HCT116 (cell line): ENCODE measurements at regions not wholly inside any gene's neighbourhood (a gene's known extent, or its start where the extent isn't known, plus 50 kb on each side); places are given as distances from the start of the nearest gene placed in this dataset.

Experiments used
- ATAC-seq: fragments of 200-7000 bp; cut with Tn5 transposase; 2 replicates; pipeline ENCODE4 v1.9.1; 2020; ENCODE audit warnings: mild to moderate bottlenecking, moderate library complexity
- BruUV-seq: library from RNA; stranded (reverse); fragments of 400-500 nt; replicated peaks from 2 replicates; lab custom pipeline; 2021; lab: Mats Ljungman, UMichigan
- CTCF ChIA-PET: fragments of 300-600 bp; sonication (Branson Sonifier 250); formaldehyde crosslinking; loops from one replicate; lab custom pipeline; 2021; ENCODE audit warnings: antibody characterized with exemption; lab: Charles Lee
- POLR2A ChIA-PET: fragments of 300-600, 350-600 bp; sonication (Branson Sonifier 250); formaldehyde crosslinking; loops from one replicate; lab custom pipeline; 2021; ENCODE audit warnings: antibody characterized with exemption; lab: Charles Lee
- RAD21 ChIA-PET, 2 experiments: fragments of 300-600 bp; sonication (Branson Sonifier 250); formaldehyde crosslinking; loops; one replicate each; lab custom pipeline; 2023; ENCODE audit warnings: low total read pairs in 2 of 2; ENCODE audit not compliant: uncharacterized antibody in 2 of 2, unreplicated experiment in 2 of 2, low non-redundant PET in 1 of 2; lab: Charles Lee
- DNase-seq: peaks from one replicate; pipeline ENCODE4 v3.0.0-alpha.2; 2010; ENCODE audit warnings: low read depth, low spot score
- H2AFZ ChIP-seq: fragments of 200-600 bp; shearing (Covaris generic), sonication (generic); 2 replicates; pipeline ENCODE4 v1.6.1; 2017; ENCODE audit warnings: low read depth, mixed run types, mixed read lengths, antibody characterized with exemption, low read length; ENCODE audit not compliant: poor library complexity, severe bottlenecking
- H3K27ac ChIP-seq: 2 replicates; pipeline ENCODE4 v1.5.1; 2012; ENCODE audit warnings: low read depth, low read length
- H3K27me3 ChIP-seq: fragments of 200-600 bp; sonication (generic); 2 replicates; pipeline ENCODE4 v1.6.1; 2016; ENCODE audit warnings: mixed run types, low read length, mixed read lengths; ENCODE audit not compliant: insufficient read depth
- H3K36me3 ChIP-seq, 2 experiments: fragments of 200-500 bp in 1 of 2; fragments of 200-600 bp in 1 of 2; sonication (Bioruptor generic) in 1 of 2; sonication (generic) in 1 of 2; 2 replicates each; pipeline versions ENCODE4 v1.5.1 to v1.6.1; 2014 to 2016; ENCODE audit warnings: low read length in 2 of 2, inconsistent platforms in 1 of 2, mixed read lengths in 1 of 2, mixed run types in 1 of 2; ENCODE audit not compliant: insufficient read depth in 2 of 2, control insufficient read depth in 1 of 2
- H3K4me1 ChIP-seq, 2 experiments: fragments of 200-600 bp in 1 of 2; sonication (generic) in 1 of 2; 2 replicates each; pipeline versions ENCODE4 v1.5.1 to v1.6.1; 2012 to 2017; ENCODE audit warnings: low read length in 2 of 2, inconsistent platforms in 1 of 2, mild to moderate bottlenecking in 1 of 2, mixed read lengths in 1 of 2, mixed run types in 1 of 2, moderate library complexity in 1 of 2; ENCODE audit not compliant: insufficient read depth in 2 of 2, control insufficient read depth in 1 of 2
- H3K4me2 ChIP-seq: fragments of 200-600 bp; sonication (generic); 2 replicates; pipeline ENCODE4 v1.6.1; 2017; ENCODE audit warnings: mixed run types, low read length, mixed read lengths
- H3K4me3 ChIP-seq, 2 experiments: fragments of 200-600 bp in 1 of 2; sonication (generic) in 1 of 2; replicated peaks in 1 of 2; 2 replicates each; pipeline ENCODE4 v1.5.1; 2011 to 2016; ENCODE audit warnings: low read length in 2 of 2, control low read depth in 1 of 2, low read depth in 1 of 2, mild to moderate bottlenecking in 1 of 2, mixed read lengths in 1 of 2, mixed run types in 1 of 2
- H3K79me2 ChIP-seq: fragments of 200-600 bp; sonication (generic); 2 replicates; pipeline ENCODE4 v1.6.1; 2017; ENCODE audit warnings: mild to moderate bottlenecking, mixed run types, low read length, moderate library complexity, mixed read lengths; ENCODE audit not compliant: insufficient read depth
- H3K9ac ChIP-seq: fragments of 200-600 bp; sonication (generic); 2 replicates; pipeline ENCODE4 v1.6.1; 2016; ENCODE audit warnings: low read length, mixed read lengths
- H3K9me2 ChIP-seq: fragments of 200-600 bp; sonication (generic), shearing (Covaris generic); 2 replicates; pipeline ENCODE4 v1.6.1; 2017; ENCODE audit warnings: mixed run types, mild to moderate bottlenecking, moderate library complexity; ENCODE audit not compliant: insufficient read depth
- H3K9me3 ChIP-seq, 2 experiments: fragments of 200-500 bp in 1 of 2; fragments of 200-600 bp in 1 of 2; sonication (Bioruptor generic) in 1 of 2; sonication (generic) in 1 of 2; 2 replicates each; pipeline ENCODE4 v1.6.1; 2014 to 2017; ENCODE audit warnings: low read length in 2 of 2, mixed read lengths in 2 of 2, inconsistent platforms in 1 of 2, low read depth in 1 of 2, mild to moderate bottlenecking in 1 of 2, mixed run types in 1 of 2, moderate library complexity in 1 of 2; ENCODE audit not compliant: control insufficient read depth in 1 of 2, insufficient read depth in 1 of 2
- H4K20me1 ChIP-seq: fragments of 200-600 bp; sonication (generic), shearing (Covaris generic); 2 replicates; pipeline ENCODE4 v1.6.1; 2017; ENCODE audit warnings: mixed run types, mild to moderate bottlenecking, moderate library complexity; ENCODE audit not compliant: insufficient read depth
- CTCF ChIP-seq, 3 experiments: fragments of 200-600 bp in 1 of 3; sonication (generic) in 1 of 3; IDR thresholded peaks in 2 of 3; conservative IDR thresholded peaks in 1 of 3; 2 replicates each; pipeline ENCODE4 v1.5.1; 2012 to 2017; ENCODE audit warnings: low read depth in 2 of 3, low read length in 2 of 3, antibody characterized with exemption in 1 of 3, borderline replicate concordance in 1 of 3, control low read depth in 1 of 3, mild to moderate bottlenecking in 1 of 3, mixed read lengths in 1 of 3, mixed run types in 1 of 3, moderate library complexity in 1 of 3; ENCODE audit not compliant: insufficient read depth in 1 of 3
- EGR1 ChIP-seq: IDR thresholded peaks from 2 replicates; pipeline ENCODE4 v1.6.1; 2012; ENCODE audit warnings: low read depth
- EZH2 ChIP-seq: fragments of 200-600 bp; sonication (generic); IDR thresholded peaks from 2 replicates; pipeline ENCODE4 v1.6.1; 2017; ENCODE audit warnings: antibody characterized with exemption, mixed run types
- EZH2phosphoT487 ChIP-seq: fragments of 200-600 bp; IDR thresholded peaks from 2 replicates; pipeline ENCODE4 v1.6.1; 2018; ENCODE audit warnings: antibody characterized with exemption, borderline replicate concordance
- FOSL1 ChIP-seq: IDR thresholded peaks from 2 replicates; pipeline ENCODE4 v1.6.1; 2012; ENCODE audit warnings: low read depth
- MAX ChIP-seq: IDR thresholded peaks from 2 replicates; pipeline ENCODE4 v1.6.1; 2012
- POLR2A ChIP-seq: IDR thresholded peaks from 2 replicates; pipeline ENCODE4 v1.7.0; 2011; ENCODE audit warnings: borderline replicate concordance; ENCODE audit not compliant: insufficient read depth, insufficient read length; ENCODE audit errors: extremely low read depth
- POLR2AphosphoS5 ChIP-seq: IDR thresholded peaks from 2 replicates; pipeline ENCODE4 v1.6.1; 2011; ENCODE audit warnings: mild to moderate bottlenecking, low read depth, low read length, moderate library complexity
- TCF7L2 ChIP-seq: IDR thresholded peaks from 2 replicates; pipeline ENCODE4 v1.7.0; 2011; ENCODE audit warnings: borderline replicate concordance, inconsistent platforms; ENCODE audit not compliant: insufficient read depth, insufficient read length; ENCODE audit errors: extremely low read depth
- YY1 ChIP-seq: IDR thresholded peaks from 2 replicates; pipeline ENCODE4 v1.6.1; 2011; ENCODE audit warnings: low read length, low read depth, moderate library complexity, mild to moderate bottlenecking; ENCODE audit not compliant: insufficient replicate concordance; ENCODE audit errors: extremely low read depth
- ZNF274 ChIP-seq: fragments of 200-500 bp; sonication (Bioruptor generic); IDR thresholded peaks from 2 replicates; pipeline ENCODE4 v1.6.1; 2014; ENCODE audit warnings: mild to moderate bottlenecking, low read depth, low read length, inconsistent platforms
- intact Hi-C: fragments of 100-400 bp; cut with micrococcal nuclease; formaldehyde crosslinking; loops from 2 replicates; pipeline ENCODE4 v1.10.0; 2022
- TF ChIP-seq, protein P1 (sequence below): IDR thresholded peaks from 2 replicates; pipeline ENCODE4 v1.6.1; 2012; ENCODE audit warnings: low read depth
- TF ChIP-seq, protein P2 (sequence below): IDR thresholded peaks from 2 replicates; pipeline ENCODE4 v1.6.1; 2011; ENCODE audit warnings: mild to moderate bottlenecking, low read length, moderate library complexity; ENCODE audit not compliant: insufficient replicate concordance; ENCODE audit errors: extremely low read depth
- TF ChIP-seq, protein P3 (sequence below): IDR thresholded peaks from 2 replicates; pipeline ENCODE4 v1.6.1; 2012

GRCh38 chr13:75225288-75226032, 256.5 kb downstream of the TBC1D4 start (continued):
- TF ChIP-seq, protein P1, sequence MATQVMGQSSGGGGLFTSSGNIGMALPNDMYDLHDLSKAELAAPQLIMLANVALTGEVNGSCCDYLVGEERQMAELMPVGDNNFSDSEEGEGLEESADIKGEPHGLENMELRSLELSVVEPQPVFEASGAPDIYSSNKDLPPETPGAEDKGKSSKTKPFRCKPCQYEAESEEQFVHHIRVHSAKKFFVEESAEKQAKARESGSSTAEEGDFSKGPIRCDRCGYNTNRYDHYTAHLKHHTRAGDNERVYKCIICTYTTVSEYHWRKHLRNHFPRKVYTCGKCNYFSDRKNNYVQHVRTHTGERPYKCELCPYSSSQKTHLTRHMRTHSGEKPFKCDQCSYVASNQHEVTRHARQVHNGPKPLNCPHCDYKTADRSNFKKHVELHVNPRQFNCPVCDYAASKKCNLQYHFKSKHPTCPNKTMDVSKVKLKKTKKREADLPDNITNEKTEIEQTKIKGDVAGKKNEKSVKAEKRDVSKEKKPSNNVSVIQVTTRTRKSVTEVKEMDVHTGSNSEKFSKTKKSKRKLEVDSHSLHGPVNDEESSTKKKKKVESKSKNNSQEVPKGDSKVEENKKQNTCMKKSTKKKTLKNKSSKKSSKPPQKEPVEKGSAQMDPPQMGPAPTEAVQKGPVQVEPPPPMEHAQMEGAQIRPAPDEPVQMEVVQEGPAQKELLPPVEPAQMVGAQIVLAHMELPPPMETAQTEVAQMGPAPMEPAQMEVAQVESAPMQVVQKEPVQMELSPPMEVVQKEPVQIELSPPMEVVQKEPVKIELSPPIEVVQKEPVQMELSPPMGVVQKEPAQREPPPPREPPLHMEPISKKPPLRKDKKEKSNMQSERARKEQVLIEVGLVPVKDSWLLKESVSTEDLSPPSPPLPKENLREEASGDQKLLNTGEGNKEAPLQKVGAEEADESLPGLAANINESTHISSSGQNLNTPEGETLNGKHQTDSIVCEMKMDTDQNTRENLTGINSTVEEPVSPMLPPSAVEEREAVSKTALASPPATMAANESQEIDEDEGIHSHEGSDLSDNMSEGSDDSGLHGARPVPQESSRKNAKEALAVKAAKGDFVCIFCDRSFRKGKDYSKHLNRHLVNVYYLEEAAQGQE: no peak
- TF ChIP-seq EZH2: no peak
- TF ChIP-seq, protein P2, sequence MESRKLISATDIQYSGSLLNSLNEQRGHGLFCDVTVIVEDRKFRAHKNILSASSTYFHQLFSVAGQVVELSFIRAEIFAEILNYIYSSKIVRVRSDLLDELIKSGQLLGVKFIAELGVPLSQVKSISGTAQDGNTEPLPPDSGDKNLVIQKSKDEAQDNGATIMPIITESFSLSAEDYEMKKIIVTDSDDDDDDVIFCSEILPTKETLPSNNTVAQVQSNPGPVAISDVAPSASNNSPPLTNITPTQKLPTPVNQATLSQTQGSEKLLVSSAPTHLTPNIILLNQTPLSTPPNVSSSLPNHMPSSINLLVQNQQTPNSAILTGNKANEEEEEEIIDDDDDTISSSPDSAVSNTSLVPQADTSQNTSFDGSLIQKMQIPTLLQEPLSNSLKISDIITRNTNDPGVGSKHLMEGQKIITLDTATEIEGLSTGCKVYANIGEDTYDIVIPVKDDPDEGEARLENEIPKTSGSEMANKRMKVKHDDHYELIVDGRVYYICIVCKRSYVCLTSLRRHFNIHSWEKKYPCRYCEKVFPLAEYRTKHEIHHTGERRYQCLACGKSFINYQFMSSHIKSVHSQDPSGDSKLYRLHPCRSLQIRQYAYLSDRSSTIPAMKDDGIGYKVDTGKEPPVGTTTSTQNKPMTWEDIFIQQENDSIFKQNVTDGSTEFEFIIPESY: no peak

DNA sequence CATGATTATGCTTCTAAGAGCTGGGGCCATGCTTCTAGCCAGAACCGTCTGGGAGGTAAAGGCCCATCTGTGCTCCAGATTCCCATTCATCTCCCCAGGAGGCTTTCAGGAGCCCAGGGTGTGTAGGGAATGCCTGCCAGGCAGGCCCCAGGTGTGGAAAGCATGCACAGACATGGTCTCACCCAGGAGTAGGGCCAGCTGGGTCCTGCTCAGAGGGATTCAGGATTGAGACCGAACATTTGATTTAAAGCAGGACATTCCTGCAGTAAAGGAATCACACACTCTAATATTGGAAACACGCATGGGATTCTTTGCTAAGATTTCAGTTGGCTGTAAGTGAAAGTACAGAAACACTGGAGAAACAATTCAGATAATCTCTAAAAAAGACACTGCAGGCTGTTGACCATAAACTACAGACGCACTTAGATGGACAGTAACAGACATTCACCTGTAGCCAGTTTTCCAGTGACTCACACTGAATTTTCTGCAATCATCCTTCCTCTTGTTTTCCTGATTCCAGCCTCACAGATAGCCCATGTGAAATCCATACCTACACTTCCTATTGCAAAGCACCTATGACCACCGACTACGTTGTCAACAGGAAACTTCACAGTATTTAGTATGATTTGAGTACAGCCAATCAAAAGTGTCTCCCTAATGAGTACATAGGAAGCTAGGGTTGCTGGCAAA, 257.8 kb downstream of the TBC1D4 start:
- H3K36me3 ChIP-seq: no peaks in the 10 kb centered on the region
- no peaks in the 10 kb centered on the region for H4K20me1 ChIP-seq
- RAD21 ChIA-PET: no interaction called here
- no peak overlapping the region for H3K9ac ChIP-seq
- H3K9me2 ChIP-seq: no peaks in the 10 kb centered on the region
- peaks cover 4% of the 10 kb centered on the region; the same call in 1 of the 2 replicates for H3K27me3 ChIP-seq
- no peak for DNase-seq
- no peak for ATAC-seq
- no peak overlapping the region for H3K4me3 ChIP-seq
- peaks cover 0 to 8% of the 10 kb centered on the region in 2 experiments; a peak in 2 of 4 replicates for H3K4me1 ChIP-seq
- H3K79me2 ChIP-seq: no peaks in the 10 kb centered on the region
- BruUV-seq: no TSS peak
- H3K27ac ChIP-seq: no peak overlapping the region
- CTCF ChIA-PET: no interaction called here
- intact Hi-C loops: no loop called here
- H3K4me2 ChIP-seq: no peak overlapping the region
- POLR2A ChIA-PET: no interaction called here
- H2AFZ ChIP-seq: no peak overlapping the region
- H3K9me3 ChIP-seq: no peaks in the 10 kb centered on the region
- TF ChIP-seq FOSL1 (no peak), TCF7L2 (no peak), POLR2A (no peak), EZH2phosphoT487 (no peak), ZNF274 (no peak), YY1 (no peak), MAX (no peak), CTCF (IDR thresholded peaks at IDR 0.05 in 2 of 3, conservative IDR thresholded peaks at IDR 0.05 in 1 of 3; ENCODE audit: borderline replicate concordance in 1 of 3, insufficient read depth in 1 of 3, low read depth in 2 of 3, low read length in 2 of 3) (no peak), POLR2AphosphoS5 (no peak), EZH2 (no peak), EGR1 (no peak)
- TF ChIP-seq, protein P3, sequence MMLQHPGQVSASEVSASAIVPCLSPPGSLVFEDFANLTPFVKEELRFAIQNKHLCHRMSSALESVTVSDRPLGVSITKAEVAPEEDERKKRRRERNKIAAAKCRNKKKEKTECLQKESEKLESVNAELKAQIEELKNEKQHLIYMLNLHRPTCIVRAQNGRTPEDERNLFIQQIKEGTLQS: no peak
